ENCODE measurements at regions not wholly inside any gene's neighbourhood (a gene's known extent, or its start where the extent isn't known, plus 50 kb on each side); places are given as distances from the start of the nearest gene placed in this dataset.
"Not testable (repeated sequence)": the region's sequence is repeated elsewhere in the genome, so short reads cannot be mapped to it uniquely, and the experiment has no call there.

DNA sequence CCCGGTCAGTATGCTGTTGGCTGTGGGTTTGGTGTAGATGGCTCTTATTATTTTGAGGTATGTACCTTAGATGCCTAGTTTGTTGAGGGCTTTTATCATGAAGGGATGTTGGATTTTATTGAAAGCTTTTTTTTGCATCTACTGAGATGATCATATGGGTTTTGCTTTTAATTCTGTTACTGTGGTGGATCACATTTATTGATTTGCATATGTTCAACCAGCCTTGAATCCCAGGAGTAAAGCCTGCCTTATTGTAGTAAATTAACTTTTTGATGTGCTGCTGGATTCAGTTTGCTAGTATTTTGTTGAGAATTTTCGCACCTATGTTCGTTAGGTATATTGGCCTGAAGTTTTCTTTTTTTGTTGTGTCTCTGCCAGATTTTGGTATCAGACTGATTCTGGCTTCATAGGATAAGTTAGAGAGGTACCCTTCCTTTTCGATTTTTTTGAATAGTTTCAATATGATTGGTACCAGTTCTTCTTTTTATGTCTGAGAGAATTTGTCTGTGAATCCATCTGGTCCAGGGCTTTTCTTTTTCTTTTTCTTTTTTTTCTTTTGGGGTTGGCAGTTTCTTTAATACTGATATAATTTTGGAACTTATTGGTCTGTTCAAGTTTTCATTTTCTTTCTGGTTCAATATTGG is 301.6 kb downstream of the SPATA31A1 start:
- DNase-seq: not testable (repeated sequence)

DNA sequence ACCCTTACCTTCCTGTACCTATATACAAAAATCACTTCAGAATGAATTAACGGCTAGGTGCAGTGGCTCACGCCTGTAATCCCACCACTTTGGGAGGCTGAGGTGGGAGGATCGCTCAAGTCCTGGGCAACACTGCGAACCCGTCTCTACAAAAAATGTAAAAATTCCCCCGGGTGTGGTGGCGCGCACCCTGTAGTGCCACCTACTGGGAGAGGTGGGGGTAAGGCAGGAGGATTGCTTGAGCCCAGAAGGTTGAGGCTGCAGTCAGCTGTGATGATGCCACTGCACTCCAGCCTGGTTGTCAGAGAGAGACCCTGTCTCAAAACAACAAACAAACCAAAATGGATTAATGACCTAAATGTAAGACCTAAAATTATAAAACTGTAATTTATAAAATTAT is 307.6 kb downstream of the SPATA31A1 start:
- DNase-seq; intact Hi-C loops (cut with DNase I): not testable (repeated sequence)

More for the DNA sequence above, 301.6 kb downstream of the SPATA31A1 start:
- intact Hi-C loops (cut with DNase I): not testable (repeated sequence)

DNA sequence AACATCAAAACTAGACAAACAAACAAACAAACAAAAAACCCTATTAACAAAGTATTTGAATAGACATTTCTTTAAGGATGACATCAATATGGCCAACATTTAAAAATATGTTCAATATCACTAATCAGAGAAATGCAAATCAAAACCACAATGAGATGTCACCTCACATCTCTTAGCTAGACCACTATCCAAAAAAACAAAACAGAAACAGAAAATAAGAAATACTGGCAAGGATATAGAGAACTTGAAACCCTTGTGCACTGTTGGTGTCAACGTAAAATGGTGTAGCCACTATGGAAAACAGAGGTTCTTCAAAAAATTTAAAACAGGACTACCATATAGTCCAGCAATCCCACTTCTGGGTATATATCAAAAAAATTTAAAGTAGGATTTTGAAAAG is 308.2 kb downstream of the SPATA31A1 start:
- DNase-seq; intact Hi-C loops (cut with DNase I): not testable (repeated sequence)

DNA sequence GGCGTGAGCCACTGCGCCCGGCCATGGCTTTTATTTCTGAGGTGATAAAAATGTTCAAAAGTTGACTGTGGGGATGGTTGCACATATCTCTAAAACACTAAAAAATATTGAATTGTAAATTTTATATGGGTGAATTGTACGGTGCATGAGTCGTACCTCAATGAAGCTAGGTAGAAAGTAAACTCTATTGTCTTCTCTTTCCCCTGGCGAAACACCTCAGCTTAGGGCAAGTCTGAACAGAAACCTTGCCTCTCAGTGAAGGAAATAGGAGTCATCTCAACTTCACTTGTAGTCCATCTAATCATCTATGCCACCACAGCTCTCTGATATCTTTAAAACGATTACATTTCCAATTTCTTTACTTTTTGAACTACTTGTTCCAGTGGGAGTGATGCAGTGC is 309.6 kb downstream of the SPATA31A1 start:
- not testable (repeated sequence) for DNase-seq

DNA sequence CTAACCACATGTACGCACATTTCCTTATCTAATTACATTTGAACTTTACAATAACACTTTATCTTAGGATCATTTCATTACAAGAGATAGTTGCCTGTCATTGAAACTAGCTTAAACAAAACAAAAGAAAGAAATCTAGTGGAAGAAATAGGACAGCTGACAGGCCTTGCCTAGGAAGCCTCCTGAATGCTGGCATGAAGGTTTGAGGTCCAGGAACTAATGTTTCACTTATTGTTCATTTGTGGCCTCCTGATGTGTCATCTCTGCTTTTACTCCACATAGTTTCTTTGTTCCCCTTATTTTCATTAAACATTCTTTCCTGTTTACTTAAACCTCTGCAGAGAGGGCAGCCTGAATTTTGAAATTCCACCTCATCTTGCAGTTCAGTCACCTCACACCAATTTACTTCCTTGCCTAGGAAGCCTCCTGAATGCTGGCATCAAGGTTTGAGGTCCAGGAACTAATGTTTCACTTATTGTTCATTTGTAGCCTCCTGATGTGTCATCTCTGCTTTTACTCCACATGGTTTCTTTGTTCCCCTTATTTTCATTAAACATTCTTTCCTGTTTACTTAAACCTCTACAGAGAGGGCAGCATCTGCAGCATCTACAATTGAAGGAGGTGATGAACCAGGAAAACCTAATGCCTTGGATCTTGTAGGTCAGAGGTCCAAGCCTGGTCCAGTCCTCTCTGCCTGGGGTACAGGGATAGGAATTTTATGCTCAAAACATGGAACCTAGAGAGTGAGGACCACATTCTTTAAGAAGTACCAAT is 319.2 kb downstream of the SPATA31A1 start:
- intact Hi-C loops (cut with DNase I); DNase-seq: not testable (repeated sequence)

More for the DNA sequence above, 309.6 kb downstream of the SPATA31A1 start:
- intact Hi-C loops (cut with DNase I): not testable (repeated sequence)

DNA sequence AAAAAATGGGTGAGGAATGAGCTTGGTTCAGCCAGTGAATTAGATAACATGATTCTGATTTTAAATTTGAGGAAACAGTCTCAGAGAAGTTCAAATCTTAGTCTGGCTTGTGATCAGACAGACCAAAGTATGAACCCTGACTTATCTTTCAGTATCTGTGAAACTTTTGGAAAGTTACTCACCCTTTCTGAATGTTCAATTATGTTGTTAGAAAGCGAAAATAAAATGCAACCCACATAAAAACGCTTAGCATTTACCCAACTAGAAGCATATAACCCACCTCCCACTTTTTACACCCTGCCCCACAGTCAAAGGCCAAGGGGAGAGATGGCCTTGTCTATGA is 319.7 kb downstream of the SPATA31A1 start:
- DNase-seq; intact Hi-C loops (cut with DNase I): not testable (repeated sequence)

DNA sequence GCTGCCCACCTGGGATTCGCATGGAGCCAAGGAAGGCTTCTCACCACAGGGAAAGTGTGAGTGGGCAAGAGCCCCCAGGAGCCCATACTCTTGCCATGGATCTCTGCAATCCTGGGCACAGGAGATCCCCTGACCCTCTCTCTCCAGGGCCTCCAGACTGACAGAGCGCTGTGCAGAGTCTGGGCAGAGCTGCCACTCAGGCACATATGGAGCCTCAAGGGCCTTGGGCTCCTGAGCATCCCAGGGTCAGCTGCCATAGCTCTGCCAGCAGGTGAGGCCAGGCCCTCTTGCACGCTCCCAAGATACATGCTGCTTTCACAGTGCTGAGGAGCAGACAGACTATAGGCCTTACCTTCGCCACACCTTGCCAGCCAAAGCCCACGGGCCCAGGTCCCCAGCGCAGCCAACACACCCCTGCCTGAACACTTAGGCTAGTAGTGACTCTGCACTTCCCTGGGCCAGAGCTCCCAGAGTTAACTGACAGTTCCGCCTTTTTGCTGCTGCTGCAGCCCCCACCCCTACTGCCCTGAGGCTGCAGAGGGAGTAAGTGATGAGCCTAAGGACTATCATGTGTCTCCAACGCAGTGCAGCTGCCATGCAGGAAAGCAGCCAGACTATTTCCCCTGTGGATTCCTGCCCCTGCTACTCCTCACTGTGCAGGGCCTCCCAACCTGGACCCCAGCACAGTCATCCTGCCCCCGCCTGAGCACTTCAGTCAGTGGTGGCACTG is 323.2 kb downstream of the SPATA31A1 start:
- DNase-seq; intact Hi-C loops (cut with DNase I): not testable (repeated sequence)

DNA sequence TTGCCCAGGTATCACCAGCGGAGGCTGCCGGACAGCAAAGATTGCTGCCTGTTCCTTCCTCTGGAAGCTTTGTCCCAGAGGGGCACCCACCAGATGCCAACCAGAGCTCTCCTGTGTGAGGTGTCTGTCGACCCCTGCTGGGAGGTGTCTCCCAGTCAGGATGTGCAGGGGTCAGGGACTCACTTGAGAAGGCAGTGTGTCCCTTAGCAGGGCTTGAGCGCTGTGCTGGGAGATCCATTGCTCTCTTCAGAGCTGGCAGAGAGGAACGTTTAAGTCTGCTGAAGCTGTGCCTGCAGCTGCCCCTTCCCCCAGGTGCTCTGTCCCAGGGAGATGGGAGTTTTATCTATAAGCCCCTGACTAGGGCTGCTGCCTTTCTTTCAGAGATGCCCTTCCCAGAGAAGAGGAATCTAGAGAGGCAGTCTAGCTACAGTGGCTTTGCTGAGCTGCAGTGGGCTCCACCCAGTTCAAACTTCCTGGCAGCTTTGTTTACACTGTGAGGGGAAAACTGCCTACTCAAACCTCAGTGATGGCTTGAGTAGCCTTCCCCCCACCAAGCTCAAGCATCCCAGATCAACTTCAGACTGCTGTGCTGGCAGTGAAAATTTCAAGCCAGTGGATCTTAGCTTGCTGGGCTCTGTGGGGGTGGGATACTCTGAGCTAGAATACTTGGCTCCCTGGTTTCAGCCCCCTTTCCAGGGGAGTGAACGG is 325.4 kb downstream of the SPATA31A1 start:
- DNase-seq; intact Hi-C loops (cut with DNase I): not testable (repeated sequence)

DNA sequence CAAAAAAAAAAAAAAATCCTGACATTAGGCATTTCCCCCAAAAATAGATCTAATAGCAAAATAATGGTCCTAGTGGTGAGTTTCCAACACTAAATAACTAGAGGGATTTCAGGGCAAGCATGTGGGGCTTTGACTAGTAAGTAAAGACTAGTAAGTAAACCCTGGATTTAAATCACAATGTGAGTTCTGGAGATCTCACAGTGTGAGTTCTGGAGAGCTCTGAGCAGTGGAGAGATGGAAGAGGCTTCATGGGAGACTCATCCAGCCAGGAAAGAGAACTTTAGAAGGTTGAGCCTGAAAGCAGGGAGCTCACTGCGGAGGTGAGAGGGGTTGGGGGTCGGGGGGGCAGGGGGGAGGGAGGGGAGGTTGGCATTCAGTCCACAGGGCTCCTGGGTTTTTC is 373.4 kb downstream of the SPATA31A1 start:
- DNase-seq; intact Hi-C loops (cut with DNase I): not testable (repeated sequence)

DNA sequence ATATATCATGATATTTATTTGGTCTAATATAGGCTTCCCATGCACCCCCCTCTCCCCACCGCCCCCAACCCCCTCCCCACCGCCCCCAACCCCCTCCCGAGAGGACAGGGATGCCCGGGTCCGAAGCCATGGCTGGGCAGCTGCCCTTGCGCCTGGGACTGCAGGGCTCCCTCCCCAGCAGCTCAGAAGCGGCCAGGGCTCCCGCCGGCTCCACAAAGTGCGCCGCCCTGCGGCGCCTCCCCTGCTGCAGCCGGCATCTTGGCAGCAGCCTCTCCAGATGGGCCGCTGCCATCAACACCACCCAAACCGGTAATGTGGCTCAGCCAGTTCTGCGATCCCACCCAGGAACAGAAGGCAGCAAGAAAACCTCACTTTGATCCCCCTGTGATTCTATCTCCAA is 389.4 kb downstream of the SPATA31A1 start:
- DNase-seq: peak in 1 of 10 donors; percentile 35
- intact Hi-C loops (cut with DNase I): not testable (repeated sequence)

DNA sequence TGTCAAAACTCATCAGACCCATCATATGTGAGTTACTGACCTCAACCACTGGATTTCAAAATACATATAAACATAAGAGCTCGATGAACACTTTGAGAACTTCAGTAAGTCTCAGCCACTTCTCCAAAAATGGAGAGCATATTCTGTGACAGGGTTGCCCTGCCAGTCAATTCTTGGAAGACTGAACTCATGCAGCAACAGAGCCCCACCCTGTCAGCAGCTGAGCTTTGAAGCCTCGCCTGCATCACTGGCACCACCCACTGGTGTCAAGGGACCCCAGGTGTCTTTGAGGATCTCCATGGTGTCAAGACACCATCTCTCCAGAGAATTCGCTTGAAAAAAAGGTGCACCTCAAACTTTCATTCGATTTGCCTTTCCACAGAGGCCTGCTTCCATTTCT is 420.1 kb downstream of the SPATA31A1 start:
- intact Hi-C loops (cut with DNase I): not testable (repeated sequence)

DNA sequence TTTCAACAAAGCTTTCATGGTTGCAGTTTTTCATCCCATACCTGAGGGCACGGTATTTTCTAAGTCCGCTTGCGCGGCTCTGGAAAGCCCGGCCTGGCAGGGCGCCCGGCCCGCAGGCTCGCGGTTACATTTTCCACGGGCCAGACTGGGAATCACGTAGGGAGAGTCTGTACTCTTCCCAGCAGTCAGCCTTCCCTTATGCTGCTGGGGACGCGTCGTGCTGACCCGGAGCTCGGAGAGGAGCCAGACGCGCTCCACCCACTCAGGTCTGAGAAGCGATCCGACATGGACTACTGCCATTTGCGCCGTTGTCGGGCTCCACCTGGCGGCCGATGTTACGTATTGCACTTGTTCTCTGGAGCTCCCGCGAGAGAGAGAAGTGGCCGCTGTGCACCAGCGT is 435.9 kb downstream of the SPATA31A1 start:
- DNase-seq: peak in 9 of 10 donors; percentile 5 to 88 (median 33)
- intact Hi-C loops (cut with DNase I): not testable (repeated sequence)

More for the DNA sequence above, 420.1 kb downstream of the SPATA31A1 start:
- not testable (repeated sequence) for DNase-seq

DNA sequence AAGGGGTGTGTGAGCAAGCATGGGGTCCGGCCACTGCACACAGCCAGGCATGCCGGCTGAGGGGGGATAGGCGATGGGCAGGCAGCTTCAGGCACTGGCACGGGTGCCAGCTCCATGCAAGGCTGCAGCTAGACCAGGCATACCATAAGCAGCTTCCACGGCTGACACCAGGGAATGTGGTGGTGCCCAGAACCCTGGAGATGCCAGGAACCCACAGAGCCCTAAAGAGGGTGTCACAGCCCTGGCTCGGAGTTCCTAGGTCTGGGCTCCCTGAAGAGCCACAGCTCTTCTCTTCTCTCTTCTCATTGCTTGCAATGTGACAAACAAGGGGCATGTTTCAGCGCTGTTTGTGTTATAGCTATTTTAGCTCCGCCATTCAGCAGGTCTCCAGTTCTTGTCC is 442.5 kb downstream of the SPATA31A1 start:
- intact Hi-C loops (cut with DNase I): not testable (repeated sequence)
- DNase-seq: peak in 2 of 10 donors; percentile 25 to 53

DNA sequence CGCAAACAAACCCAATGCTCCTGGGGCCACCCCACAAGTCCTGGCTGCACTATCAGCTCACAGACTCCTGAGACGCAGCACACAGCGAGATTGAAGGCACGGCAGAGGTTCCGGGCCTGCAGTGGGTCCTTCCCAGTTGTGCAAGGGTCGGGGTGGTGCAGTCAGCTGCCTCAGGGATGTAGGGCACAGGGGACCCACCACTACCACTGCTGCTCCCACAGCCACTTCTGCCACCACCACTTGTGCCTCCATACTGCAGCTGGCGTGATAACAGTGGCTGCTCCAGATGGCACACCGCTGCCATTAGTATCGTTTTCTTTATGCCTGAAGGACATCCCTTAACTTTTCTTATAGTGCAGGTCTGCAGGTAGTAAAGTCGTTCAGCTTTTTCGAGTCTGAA is 443.8 kb downstream of the SPATA31A1 start:
- DNase-seq: peak in 2 of 10 donors; percentile 50 to 55
- intact Hi-C loops (cut with DNase I): not testable (repeated sequence)

DNA sequence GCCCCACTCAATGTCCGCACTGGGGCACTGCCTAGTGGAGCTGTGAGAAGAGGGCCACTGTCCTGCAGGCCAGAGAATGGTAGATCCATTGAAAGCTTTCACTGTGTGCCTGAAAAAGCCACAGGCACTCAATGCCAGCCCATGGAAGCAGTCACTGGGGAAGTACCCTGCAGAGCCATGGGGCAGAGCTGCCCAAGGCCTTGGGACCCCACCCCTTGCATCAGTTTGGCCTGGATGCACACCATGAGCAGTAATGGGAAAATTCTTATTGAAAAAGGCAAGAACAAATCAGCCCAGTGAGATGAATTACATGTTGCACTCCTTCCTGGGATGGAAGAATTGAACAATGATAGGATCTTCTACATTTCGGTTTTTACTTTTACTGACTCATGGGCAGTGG is 447.1 kb downstream of the SPATA31A1 start:
- intact Hi-C loops (cut with DNase I): not testable (repeated sequence)
- DNase-seq: peak in 1 of 10 donors; percentile 16

DNA sequence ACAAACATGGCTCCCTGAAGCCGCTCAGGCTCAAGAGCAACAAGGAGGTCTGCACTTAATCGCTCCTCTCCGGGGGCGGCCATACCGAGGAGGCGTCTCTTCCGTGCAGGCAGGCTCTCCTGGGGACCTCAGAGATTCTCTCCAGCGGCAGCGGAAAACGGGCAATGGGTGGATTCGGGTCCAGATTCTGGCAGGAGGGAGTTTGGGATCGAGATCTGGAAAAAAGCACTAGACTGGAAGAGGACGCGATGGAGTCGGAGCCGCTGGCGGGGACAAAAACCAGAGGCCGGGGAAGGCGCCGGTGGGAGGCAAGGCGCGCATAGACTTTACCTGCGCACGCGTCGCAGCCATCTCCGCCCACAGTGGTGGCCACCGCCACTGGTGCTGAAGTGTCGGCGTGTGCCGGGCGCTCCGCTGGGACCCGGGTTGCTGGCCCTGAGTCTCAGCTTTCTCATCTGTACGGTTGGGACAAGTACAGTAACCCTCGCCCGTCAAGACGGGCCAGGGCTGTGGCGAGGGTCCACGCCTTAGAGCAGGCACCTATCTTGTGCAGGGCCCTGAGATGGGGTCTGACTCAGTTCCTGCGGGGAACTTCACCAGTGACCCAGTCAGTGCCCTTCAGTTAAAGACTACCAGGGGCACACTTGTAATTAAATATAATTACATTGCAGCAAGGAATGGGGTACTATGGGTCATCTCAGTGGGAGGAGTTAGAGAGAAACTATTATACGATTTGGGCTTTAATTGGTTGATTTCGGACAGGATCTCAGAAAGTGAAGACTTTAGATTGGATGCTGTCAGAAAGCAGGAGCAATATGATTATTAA is 454.1 kb downstream of the SPATA31A1 start:
- intact Hi-C loops (cut with DNase I): not testable (repeated sequence)
- peak; percentile 51 to 95 (median 69) for DNase-seq

DNA sequence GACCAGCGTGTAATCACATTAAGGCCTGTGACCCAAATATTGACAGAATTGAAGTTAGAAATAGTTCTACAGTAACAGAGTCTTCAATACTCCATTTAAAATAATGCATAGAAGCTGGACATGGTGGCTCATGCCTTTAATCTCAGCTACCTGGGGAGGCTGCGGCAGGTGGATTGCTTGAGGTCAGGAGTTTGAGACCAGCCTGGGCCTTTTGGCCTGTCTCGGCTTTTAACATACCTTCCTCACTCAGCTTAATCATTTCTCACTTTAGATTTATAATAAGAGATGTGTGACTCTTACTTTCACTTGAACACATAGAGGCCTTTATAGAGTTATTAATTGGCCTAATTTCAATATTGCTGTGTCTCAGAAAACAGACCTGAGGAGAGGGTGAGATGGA is 454.9 kb downstream of the SPATA31A1 start:
- DNase-seq: peak in 1 of 10 donors; percentile 11
- intact Hi-C loops (cut with DNase I): not testable (repeated sequence)

DNA sequence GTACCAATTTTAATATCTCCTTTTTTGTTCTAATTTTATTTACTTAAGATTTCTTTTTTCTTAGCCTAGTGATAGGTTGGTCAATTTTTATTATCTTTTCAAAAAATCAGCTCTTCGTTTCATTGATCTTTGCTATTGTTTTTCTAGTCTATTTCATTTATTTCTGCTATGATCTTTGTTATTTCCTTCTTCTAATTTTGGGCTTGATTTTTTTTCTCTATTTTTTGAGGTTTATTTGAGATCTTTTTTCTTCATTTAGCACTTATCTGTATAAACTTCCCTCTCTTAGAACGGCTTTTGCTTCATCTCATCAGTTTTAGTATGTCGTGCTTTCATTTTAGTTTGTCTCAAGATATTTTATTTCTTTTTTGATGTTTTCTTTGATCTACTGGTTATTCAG is 456.1 kb downstream of the SPATA31A1 start:
- DNase-seq; intact Hi-C loops (cut with DNase I): not testable (repeated sequence)

DNA sequence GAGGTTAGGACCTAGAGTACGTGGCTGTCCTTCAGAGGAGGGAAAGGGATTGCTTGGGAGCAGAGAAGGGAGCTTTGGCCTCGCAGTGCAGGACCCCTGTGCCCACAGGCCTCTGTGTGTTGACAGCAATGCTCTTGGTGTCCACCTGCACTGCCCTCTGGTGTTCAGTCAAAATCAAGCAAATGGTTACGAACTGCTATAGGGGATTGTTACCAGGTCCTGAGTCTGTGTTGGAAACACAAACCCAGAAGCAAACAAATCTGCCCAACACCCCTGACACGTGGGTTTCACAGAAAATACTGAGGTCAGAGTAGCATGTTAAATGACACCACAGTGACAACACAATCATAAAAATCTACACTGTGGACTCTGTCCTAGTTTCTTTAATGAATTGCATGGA is 473.0 kb downstream of the SPATA31A1 start:
- intact Hi-C loops (cut with DNase I); DNase-seq: not testable (repeated sequence)
